ENCODE measurements at regions not wholly inside any gene's neighbourhood (a gene's known extent, or its start where the extent isn't known, plus 50 kb on each side); places are given as distances from the start of the nearest gene placed in this dataset.

DNA sequence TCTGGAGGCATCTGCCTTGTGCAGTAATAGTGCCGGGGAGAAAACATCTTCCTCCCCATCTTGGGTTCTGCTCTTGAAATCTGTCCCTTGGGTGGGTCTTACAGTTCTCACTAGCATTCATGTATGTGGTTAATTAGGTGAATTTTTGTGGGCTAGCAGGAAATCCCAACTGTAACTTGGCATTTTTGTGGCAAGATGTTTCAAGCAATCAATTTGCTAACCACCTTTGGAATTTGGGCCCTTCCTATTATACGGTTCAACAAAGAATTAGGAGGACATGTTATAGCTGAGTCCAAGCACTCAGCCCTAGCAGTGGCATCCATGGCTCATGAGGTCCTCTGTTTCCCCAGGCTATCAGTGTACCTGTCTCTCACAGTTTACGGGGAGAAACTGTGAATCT lies 89.1 kb upstream of the MTNR1B start:
- H3K4me3 ChIP-seq (IDR thresholded peaks at IDR 0.05; ENCODE audit: insufficient read depth, low read depth, low read length): no peak overlapping the region
- H3K27me3 ChIP-seq (ENCODE audit: insufficient read depth, low read depth): no peaks in the 10 kb centered on the region
- TF ChIP-seq, protein P1, sequence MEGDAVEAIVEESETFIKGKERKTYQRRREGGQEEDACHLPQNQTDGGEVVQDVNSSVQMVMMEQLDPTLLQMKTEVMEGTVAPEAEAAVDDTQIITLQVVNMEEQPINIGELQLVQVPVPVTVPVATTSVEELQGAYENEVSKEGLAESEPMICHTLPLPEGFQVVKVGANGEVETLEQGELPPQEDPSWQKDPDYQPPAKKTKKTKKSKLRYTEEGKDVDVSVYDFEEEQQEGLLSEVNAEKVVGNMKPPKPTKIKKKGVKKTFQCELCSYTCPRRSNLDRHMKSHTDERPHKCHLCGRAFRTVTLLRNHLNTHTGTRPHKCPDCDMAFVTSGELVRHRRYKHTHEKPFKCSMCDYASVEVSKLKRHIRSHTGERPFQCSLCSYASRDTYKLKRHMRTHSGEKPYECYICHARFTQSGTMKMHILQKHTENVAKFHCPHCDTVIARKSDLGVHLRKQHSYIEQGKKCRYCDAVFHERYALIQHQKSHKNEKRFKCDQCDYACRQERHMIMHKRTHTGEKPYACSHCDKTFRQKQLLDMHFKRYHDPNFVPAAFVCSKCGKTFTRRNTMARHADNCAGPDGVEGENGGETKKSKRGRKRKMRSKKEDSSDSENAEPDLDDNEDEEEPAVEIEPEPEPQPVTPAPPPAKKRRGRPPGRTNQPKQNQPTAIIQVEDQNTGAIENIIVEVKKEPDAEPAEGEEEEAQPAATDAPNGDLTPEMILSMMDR (conservative IDR thresholded peaks at IDR 0.05; ENCODE audit: low read depth, low read length): no peak
- H2AFZ ChIP-seq (ENCODE audit: low read depth): no peak overlapping the region
- H4K20me1 ChIP-seq (ENCODE audit: insufficient read depth): no peaks in the 10 kb centered on the region
- H3K36me3 ChIP-seq (ENCODE audit: insufficient read depth): no peaks in the 10 kb centered on the region
- no peaks in the 10 kb centered on the region for H3K4me1 ChIP-seq (ENCODE audit: low read depth, poor library complexity, severe bottlenecking)
- no peaks in the 10 kb centered on the region for H3K79me2 ChIP-seq (ENCODE audit: insufficient read depth, low read depth)
- no peak overlapping the region for H3K4me2 ChIP-seq
- H3K9ac ChIP-seq: no peak overlapping the region
- H3K27ac ChIP-seq: no peak overlapping the region

DNA sequence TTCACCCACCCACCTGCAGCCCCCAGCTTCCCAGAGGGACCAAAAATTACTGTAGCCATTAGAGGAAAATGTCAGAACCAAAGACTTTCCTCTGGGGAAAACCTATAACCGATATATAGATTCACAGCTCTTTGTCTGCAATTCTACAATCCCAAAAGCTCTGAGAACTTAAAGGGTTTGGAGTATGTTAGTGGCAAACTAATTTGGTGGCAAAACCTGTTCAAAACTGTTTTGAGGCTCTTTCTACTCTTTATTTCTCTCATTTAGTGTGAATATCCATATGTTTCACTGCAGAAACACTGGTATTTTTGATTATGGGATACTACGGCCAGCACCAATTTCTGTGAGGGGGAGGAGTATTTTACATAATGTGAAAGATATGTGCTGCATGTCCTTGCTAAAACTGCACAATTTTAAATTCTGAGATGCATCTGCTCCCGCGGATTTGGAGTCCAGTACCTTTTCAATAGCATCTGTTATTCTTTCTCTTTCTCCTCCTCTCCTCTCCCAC lies 87.5 kb upstream of the MTNR1B start:
- no peak overlapping the region for H3K27ac ChIP-seq
- no peak overlapping the region for H2AFZ ChIP-seq (ENCODE audit: low read depth)
- no peak overlapping the region for H3K9ac ChIP-seq
- H3K4me3 ChIP-seq (IDR thresholded peaks at IDR 0.05; ENCODE audit: insufficient read depth, low read depth, low read length): no peak overlapping the region
- TF ChIP-seq, protein P1 (conservative IDR thresholded peaks at IDR 0.05; ENCODE audit: low read depth, low read length): no peak
- no peaks in the 10 kb centered on the region for H3K79me2 ChIP-seq (ENCODE audit: insufficient read depth, low read depth)
- no peaks in the 10 kb centered on the region for H3K27me3 ChIP-seq (ENCODE audit: insufficient read depth, low read depth)
- no peaks in the 10 kb centered on the region for H3K36me3 ChIP-seq (ENCODE audit: insufficient read depth)
- H3K4me1 ChIP-seq (ENCODE audit: low read depth, poor library complexity, severe bottlenecking): no peaks in the 10 kb centered on the region
- no peak overlapping the region for H3K4me2 ChIP-seq
- no peaks in the 10 kb centered on the region for H4K20me1 ChIP-seq (ENCODE audit: insufficient read depth)

DNA sequence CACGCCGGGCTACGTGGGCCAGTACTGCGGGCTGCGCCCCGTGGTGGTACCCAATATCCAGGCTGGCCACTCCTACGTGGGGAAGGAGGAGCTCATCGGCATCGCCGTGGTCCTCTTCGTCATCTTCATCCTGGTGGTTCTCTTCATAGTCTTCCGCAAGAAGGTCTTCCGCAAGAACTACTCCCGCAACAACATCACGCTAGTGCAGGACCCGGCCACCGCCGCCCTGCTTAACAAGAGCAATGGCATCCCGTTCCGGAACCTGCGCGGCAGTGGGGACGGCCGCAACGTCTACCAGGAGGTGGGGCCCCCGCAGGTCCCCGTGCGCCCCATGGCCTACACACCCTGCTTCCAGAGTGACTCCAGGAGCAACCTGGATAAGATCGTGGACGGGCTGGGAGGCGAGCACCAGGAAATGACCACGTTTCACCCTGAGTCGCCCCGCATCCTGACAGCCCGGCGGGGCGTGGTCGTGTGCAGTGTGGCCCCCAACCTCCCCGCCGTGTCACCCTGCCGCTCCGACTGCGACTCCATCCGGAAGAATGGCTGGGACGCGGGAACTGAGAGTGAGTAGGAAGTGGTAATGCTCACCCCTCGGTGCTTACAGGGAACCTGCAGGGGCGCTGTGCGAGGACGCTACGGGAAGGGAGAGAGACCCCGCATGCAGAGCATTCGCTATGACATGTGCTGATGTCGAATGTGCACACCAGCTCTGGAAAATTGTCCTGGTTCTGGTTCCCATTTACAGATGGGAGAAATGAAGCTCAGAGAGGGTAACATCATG lies 86.4 kb upstream of the MTNR1B start:
- H3K4me3 ChIP-seq (IDR thresholded peaks at IDR 0.05; ENCODE audit: insufficient read depth, low read depth, low read length): no peak overlapping the region
- no peaks in the 10 kb centered on the region for H3K79me2 ChIP-seq (ENCODE audit: insufficient read depth, low read depth)
- no peaks in the 10 kb centered on the region for H3K27me3 ChIP-seq (ENCODE audit: insufficient read depth, low read depth)
- no peak overlapping the region for H2AFZ ChIP-seq (ENCODE audit: low read depth)
- H3K36me3 ChIP-seq (ENCODE audit: insufficient read depth): no peaks in the 10 kb centered on the region
- no peak overlapping the region for H3K27ac ChIP-seq
- TF ChIP-seq, protein P1 (conservative IDR thresholded peaks at IDR 0.05; ENCODE audit: low read depth, low read length): no peak
- H4K20me1 ChIP-seq (ENCODE audit: insufficient read depth): no peaks in the 10 kb centered on the region
- no peak overlapping the region for H3K9ac ChIP-seq
- H3K4me2 ChIP-seq: no peak overlapping the region
- H3K4me1 ChIP-seq (ENCODE audit: low read depth, poor library complexity, severe bottlenecking): no peaks in the 10 kb centered on the region

GRCh38 chr11:92885600-92885999 lies 83.9 kb upstream of the MTNR1B start:
- Histone ChIP-seq H3K4me1 (ENCODE audit: low read depth, poor library complexity, severe bottlenecking) (no peaks in the 10 kb centered on the region), H3K9ac (no peak overlapping the region), H3K27ac (no peak overlapping the region), H2AFZ (ENCODE audit: low read depth) (no peak overlapping the region), H4K20me1 (ENCODE audit: insufficient read depth) (no peaks in the 10 kb centered on the region), H3K36me3 (ENCODE audit: insufficient read depth) (no peaks in the 10 kb centered on the region), H3K79me2 (ENCODE audit: insufficient read depth, low read depth) (no peaks in the 10 kb centered on the region), H3K4me3 (IDR thresholded peaks at IDR 0.05; ENCODE audit: insufficient read depth, low read depth, low read length) (no peak overlapping the region), H3K4me2 (no peak overlapping the region), H3K27me3 (ENCODE audit: insufficient read depth, low read depth) (no peaks in the 10 kb centered on the region)
- TF ChIP-seq, protein P1 (conservative IDR thresholded peaks at IDR 0.05; ENCODE audit: low read depth, low read length): no peak
